ENCODE measurements at regions not wholly inside any gene's neighbourhood (a gene's known extent, or its start where the extent isn't known, plus 50 kb on each side); places are given as distances from the start of the nearest gene placed in this dataset.

DNA sequence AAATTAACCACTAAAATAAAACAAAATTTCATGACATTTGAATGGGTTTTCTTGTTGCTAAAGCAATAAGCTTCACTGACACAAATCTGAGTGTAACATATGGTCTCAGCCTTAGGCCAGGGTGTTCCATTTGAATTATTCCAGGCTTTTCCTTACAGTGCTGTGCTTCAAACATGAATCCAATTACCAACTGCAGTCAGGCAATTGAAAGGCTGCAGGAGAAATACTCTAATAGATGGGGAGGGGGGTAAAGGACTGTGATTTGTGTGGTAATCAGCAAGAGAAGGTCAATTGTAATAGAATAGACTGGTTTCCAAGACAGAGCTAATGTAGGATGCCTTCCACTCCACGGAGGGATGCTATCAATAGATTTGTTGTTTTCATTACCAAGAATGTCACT, 466.7 kb downstream of the C3orf38 start:
- H3K27me3 ChIP-seq (ENCODE audit: control insufficient read depth, insufficient read depth, low read length): no peaks in the 10 kb centered on the region
- TF ChIP-seq TCF7L2 (IDR thresholded peaks at IDR 0.05; ENCODE audit: low read depth, low read length) (no peak), SIN3A (IDR thresholded peaks at IDR 0.05; ENCODE audit: borderline replicate concordance, insufficient read depth, low read depth, low read length) (no peak), POLR2AphosphoS5 (IDR thresholded peaks at IDR 0.05; ENCODE audit: low read depth, low read length) (no peak)
- TF ChIP-seq, protein P1, sequence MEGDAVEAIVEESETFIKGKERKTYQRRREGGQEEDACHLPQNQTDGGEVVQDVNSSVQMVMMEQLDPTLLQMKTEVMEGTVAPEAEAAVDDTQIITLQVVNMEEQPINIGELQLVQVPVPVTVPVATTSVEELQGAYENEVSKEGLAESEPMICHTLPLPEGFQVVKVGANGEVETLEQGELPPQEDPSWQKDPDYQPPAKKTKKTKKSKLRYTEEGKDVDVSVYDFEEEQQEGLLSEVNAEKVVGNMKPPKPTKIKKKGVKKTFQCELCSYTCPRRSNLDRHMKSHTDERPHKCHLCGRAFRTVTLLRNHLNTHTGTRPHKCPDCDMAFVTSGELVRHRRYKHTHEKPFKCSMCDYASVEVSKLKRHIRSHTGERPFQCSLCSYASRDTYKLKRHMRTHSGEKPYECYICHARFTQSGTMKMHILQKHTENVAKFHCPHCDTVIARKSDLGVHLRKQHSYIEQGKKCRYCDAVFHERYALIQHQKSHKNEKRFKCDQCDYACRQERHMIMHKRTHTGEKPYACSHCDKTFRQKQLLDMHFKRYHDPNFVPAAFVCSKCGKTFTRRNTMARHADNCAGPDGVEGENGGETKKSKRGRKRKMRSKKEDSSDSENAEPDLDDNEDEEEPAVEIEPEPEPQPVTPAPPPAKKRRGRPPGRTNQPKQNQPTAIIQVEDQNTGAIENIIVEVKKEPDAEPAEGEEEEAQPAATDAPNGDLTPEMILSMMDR (IDR thresholded peaks at IDR 0.05): no peak
- TF ChIP-seq, protein P2, sequence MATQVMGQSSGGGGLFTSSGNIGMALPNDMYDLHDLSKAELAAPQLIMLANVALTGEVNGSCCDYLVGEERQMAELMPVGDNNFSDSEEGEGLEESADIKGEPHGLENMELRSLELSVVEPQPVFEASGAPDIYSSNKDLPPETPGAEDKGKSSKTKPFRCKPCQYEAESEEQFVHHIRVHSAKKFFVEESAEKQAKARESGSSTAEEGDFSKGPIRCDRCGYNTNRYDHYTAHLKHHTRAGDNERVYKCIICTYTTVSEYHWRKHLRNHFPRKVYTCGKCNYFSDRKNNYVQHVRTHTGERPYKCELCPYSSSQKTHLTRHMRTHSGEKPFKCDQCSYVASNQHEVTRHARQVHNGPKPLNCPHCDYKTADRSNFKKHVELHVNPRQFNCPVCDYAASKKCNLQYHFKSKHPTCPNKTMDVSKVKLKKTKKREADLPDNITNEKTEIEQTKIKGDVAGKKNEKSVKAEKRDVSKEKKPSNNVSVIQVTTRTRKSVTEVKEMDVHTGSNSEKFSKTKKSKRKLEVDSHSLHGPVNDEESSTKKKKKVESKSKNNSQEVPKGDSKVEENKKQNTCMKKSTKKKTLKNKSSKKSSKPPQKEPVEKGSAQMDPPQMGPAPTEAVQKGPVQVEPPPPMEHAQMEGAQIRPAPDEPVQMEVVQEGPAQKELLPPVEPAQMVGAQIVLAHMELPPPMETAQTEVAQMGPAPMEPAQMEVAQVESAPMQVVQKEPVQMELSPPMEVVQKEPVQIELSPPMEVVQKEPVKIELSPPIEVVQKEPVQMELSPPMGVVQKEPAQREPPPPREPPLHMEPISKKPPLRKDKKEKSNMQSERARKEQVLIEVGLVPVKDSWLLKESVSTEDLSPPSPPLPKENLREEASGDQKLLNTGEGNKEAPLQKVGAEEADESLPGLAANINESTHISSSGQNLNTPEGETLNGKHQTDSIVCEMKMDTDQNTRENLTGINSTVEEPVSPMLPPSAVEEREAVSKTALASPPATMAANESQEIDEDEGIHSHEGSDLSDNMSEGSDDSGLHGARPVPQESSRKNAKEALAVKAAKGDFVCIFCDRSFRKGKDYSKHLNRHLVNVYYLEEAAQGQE (IDR thresholded peaks at IDR 0.05; ENCODE audit: insufficient read depth in 1 of 2, low read depth in 2 of 2, low read length in 1 of 2): no peak
- H3K4me1 ChIP-seq (ENCODE audit: control insufficient read depth, insufficient read depth, low read length): no peaks in the 10 kb centered on the region
- H3K27ac ChIP-seq (ENCODE audit: low read length): no peak overlapping the region
- DNase-seq (ENCODE audit: low read depth, low spot score): no peak
- no peaks in the 10 kb centered on the region for H3K9me3 ChIP-seq (ENCODE audit: control insufficient read depth, insufficient read depth, low read depth, low read length)
- no peak for ATAC-seq
- in situ Hi-C loops (cut with HindIII; ENCODE audit: low pct_unique_long_range_greater_than_20kb, low sequenced_read_pairs): no loop called here
- intact Hi-C loops (cut with micrococcal nuclease; ENCODE audit: unreplicated experiment): no loop called here
- CTCF ChIA-PET: no interaction called here
- no peaks in the 10 kb centered on the region for H3K36me3 ChIP-seq (ENCODE audit: control insufficient read depth, insufficient read depth, low read length)
- POLR2A ChIA-PET: no interaction called here
- no peak overlapping the region for H3K4me3 ChIP-seq (ENCODE audit: low read depth in 2 of 2, low read length in 2 of 2)
- no TSS peak for BruUV-seq (replicated peaks)

DNA sequence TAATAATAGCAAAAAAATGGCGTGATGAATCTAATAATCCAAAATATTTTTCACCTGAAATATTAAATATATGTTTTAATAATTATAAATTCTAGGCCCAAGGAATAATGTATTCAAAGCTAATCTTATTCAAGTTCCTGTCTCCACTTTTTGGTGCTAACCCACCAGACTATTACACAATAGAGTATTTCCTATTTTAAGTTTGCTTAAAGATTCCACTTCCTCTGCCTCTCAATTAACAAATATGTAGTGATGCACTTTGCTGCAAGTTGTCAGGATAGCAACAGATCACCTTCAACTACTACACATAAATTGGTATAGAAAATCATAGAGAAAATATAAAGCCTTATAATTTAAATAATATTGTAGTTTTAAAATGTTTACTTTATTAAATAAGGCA, 467.5 kb downstream of the C3orf38 start:
- intact Hi-C loops (cut with micrococcal nuclease; ENCODE audit: unreplicated experiment): no loop called here
- no peak for ATAC-seq
- ChIA-PET CTCF (no interaction called here), POLR2A (no interaction called here)
- Histone ChIP-seq H3K36me3 (ENCODE audit: control insufficient read depth, insufficient read depth, low read length) (no peaks in the 10 kb centered on the region), H3K4me1 (ENCODE audit: control insufficient read depth, insufficient read depth, low read length) (no peaks in the 10 kb centered on the region), H3K4me3 (ENCODE audit: low read depth in 2 of 2, low read length in 2 of 2) (no peak overlapping the region), H3K27me3 (ENCODE audit: control insufficient read depth, insufficient read depth, low read length) (no peaks in the 10 kb centered on the region), H3K27ac (ENCODE audit: low read length) (no peak overlapping the region), H3K9me3 (ENCODE audit: control insufficient read depth, insufficient read depth, low read depth, low read length) (no peaks in the 10 kb centered on the region)
- BruUV-seq (replicated peaks): no TSS peak
- no peak for DNase-seq (ENCODE audit: low read depth, low spot score)
- in situ Hi-C loops (cut with HindIII; ENCODE audit: low pct_unique_long_range_greater_than_20kb, low sequenced_read_pairs): no loop called here
- no peak for TF ChIP-seq POLR2AphosphoS5 (IDR thresholded peaks at IDR 0.05; ENCODE audit: low read depth, low read length)

- intact Hi-C loops (cut with micrococcal nuclease; ENCODE audit: unreplicated experiment): no loop called here
- H3K9me3 ChIP-seq (ENCODE audit: control insufficient read depth, insufficient read depth, low read depth, low read length): no peaks in the 10 kb centered on the region
- BruUV-seq (replicated peaks): no TSS peak
- CTCF ChIA-PET: no interaction called here
- in situ Hi-C loops (cut with HindIII; ENCODE audit: low pct_unique_long_range_greater_than_20kb, low sequenced_read_pairs): no loop called here
- H3K4me3 ChIP-seq (ENCODE audit: low read depth in 2 of 2, low read length in 2 of 2): no peak overlapping the region
- no peak for ATAC-seq
- no peaks in the 10 kb centered on the region for H3K27me3 ChIP-seq (ENCODE audit: control insufficient read depth, insufficient read depth, low read length)
- H3K36me3 ChIP-seq (ENCODE audit: control insufficient read depth, insufficient read depth, low read length): no peaks in the 10 kb centered on the region
- no peak overlapping the region for H3K27ac ChIP-seq (ENCODE audit: low read length)
- H3K4me1 ChIP-seq (ENCODE audit: control insufficient read depth, insufficient read depth, low read length): no peaks in the 10 kb centered on the region
- POLR2A ChIA-PET: no interaction called here
- no peak for TF ChIP-seq POLR2AphosphoS5 (IDR thresholded peaks at IDR 0.05; ENCODE audit: low read depth, low read length)
- TF ChIP-seq, protein P2 (IDR thresholded peaks at IDR 0.05; ENCODE audit: insufficient read depth in 1 of 2, low read depth in 2 of 2, low read length in 1 of 2): no peak
- TF ChIP-seq TCF7L2 (IDR thresholded peaks at IDR 0.05; ENCODE audit: low read depth, low read length): no peak
- TF ChIP-seq, protein P1 (IDR thresholded peaks at IDR 0.05): no peak
- no peak for TF ChIP-seq SIN3A (IDR thresholded peaks at IDR 0.05; ENCODE audit: borderline replicate concordance, insufficient read depth, low read depth, low read length)
- no peak for DNase-seq (ENCODE audit: low read depth, low spot score)
Measured at GRCh38 chr3:88618021-88618645, 468.4 kb downstream of the C3orf38 start.

All from Panc1 (cell line).